Transverse colon (tissue), 3 donors: ENCODE measurements at regions not wholly inside any gene's neighbourhood (a gene's known extent, or its start where the extent isn't known, plus 50 kb on each side); places are given as distances from the start of the nearest gene placed in this dataset.

Source experiments
- POLR2A ChIP-seq: fragments of 450-650 bp; IDR thresholded peaks from one replicate; pipeline ENCODE4 v1.6.1; 2016; ENCODE audit warnings: antibody characterized with exemption, mild to moderate bottlenecking, moderate library complexity
- POLR2AphosphoS5 ChIP-seq, 3 donors: sonication (generic); formaldehyde crosslinking; IDR thresholded peaks; one replicate each; pipeline ENCODE4 v1.6.1; 2016; ENCODE audit warnings: antibody characterized with exemption in 3 of 3

DNA sequence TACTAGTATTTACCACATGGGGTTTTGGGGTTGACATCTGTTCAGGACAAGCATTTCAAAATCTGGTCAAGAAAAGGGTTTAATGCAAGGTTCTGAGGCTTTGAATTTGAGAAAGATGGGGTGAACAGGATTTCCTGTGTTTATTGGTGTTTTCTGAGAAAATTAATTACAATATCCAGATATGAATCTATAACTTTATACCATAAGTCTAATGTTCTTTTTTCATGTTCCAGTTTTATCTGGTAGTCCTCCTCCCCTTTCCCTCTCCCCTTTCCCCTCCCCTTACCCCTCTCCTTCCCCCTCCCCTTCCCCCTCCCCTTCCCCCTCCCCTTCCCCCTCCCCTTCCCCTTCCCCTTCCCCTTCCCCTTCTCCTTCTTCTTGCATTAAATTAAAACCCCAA, 1518.2 kb upstream of the TMEFF2 start:
- TF ChIP-seq POLR2A: no peak
- TF ChIP-seq POLR2AphosphoS5 (IDR thresholded peaks at IDR 0.05): no peak
